DOHH2 (cell line): ENCODE measurements at regions not wholly inside any gene's neighbourhood (a gene's known extent, or its start where the extent isn't known, plus 50 kb on each side); places are given as distances from the start of the nearest gene placed in this dataset.

Experiments used
- H3F3A ChIP-seq: fragments of 200-600 bp; sonication (generic), shearing (Covaris generic); 2 replicates; pipeline ENCODE4 v1.6.0; 2016; ENCODE audit warnings: antibody characterized with exemption, mild to moderate bottlenecking; ENCODE audit not compliant: control insufficient read depth, insufficient read depth
- H3K27ac ChIP-seq: fragments of 200-600 bp; sonication (generic); 2 replicates; pipeline ENCODE4 v1.5.1; 2014; ENCODE audit warnings: low read depth, mild to moderate bottlenecking, low read length, moderate library complexity
- H3K27me3 ChIP-seq: fragments of 200-600 bp; sonication (generic); 2 replicates; pipeline ENCODE4 v1.6.1; 2014; ENCODE audit warnings: mild to moderate bottlenecking, low read length, mixed read lengths; ENCODE audit not compliant: control insufficient read depth
- H3K36me3 ChIP-seq: fragments of 200-600 bp; sonication (generic); 2 replicates; pipeline ENCODE4 v1.6.1; 2014; ENCODE audit warnings: mild to moderate bottlenecking, low read length, moderate library complexity, mixed read lengths; ENCODE audit not compliant: control insufficient read depth
- H3K4me1 ChIP-seq: fragments of 200-600 bp; sonication (generic); 2 replicates; pipeline ENCODE4 v1.6.1; 2014; ENCODE audit warnings: mild to moderate bottlenecking, low read length, mixed read lengths; ENCODE audit not compliant: control insufficient read depth
- H3K4me2 ChIP-seq: fragments of 200-600 bp; sonication (generic); 2 replicates; pipeline ENCODE4 v1.6.0; 2014; ENCODE audit warnings: mild to moderate bottlenecking, low read length, moderate library complexity
- H3K4me3 ChIP-seq: fragments of 200-600 bp; sonication (generic); 2 replicates; pipeline ENCODE4 v1.5.1; 2014; ENCODE audit warnings: mild to moderate bottlenecking, low read length, mixed read lengths
- H3K79me2 ChIP-seq: fragments of 200-600 bp; sonication (generic); 2 replicates; pipeline ENCODE4 v1.6.1; 2014; ENCODE audit warnings: mild to moderate bottlenecking, low read length, mixed read lengths; ENCODE audit not compliant: control insufficient read depth
- H3K9me2 ChIP-seq: fragments of 200-600 bp; sonication (generic); replicated peaks from 2 replicates; pipeline ENCODE4 v1.6.1; 2014; ENCODE audit warnings: mild to moderate bottlenecking, low read length, mixed read lengths; ENCODE audit not compliant: control insufficient read depth
- H3K9me3 ChIP-seq: fragments of 200-600 bp; sonication (generic); 2 replicates; pipeline ENCODE4 v1.6.1; 2014; ENCODE audit warnings: antibody characterized with exemption, low read length, mixed read lengths; ENCODE audit not compliant: control insufficient read depth, insufficient read depth
- H4K20me1 ChIP-seq: fragments of 200-600 bp; sonication (generic); 2 replicates; pipeline ENCODE4 v1.6.0; 2014; ENCODE audit warnings: low read depth, mild to moderate bottlenecking, antibody characterized with exemption, low read length, moderate library complexity; ENCODE audit not compliant: control insufficient read depth, insufficient read depth
- EZH2phosphoT487 ChIP-seq: fragments of 200-600 bp; sonication (generic); IDR thresholded peaks from 2 replicates; pipeline ENCODE4 v1.6.1; 2017; ENCODE audit warnings: borderline replicate concordance, mild to moderate bottlenecking, antibody characterized with exemption, low read length, moderate library complexity, mixed read lengths
- TF ChIP-seq, protein P1 (sequence below): fragments of 200-600 bp; sonication (generic); IDR thresholded peaks from one replicate; pipeline ENCODE4 v1.5.1; 2014; ENCODE audit warnings: antibody characterized with exemption, mild to moderate bottlenecking, low read depth, low read length; ENCODE audit not compliant: poor library complexity, severe bottlenecking

DNA sequence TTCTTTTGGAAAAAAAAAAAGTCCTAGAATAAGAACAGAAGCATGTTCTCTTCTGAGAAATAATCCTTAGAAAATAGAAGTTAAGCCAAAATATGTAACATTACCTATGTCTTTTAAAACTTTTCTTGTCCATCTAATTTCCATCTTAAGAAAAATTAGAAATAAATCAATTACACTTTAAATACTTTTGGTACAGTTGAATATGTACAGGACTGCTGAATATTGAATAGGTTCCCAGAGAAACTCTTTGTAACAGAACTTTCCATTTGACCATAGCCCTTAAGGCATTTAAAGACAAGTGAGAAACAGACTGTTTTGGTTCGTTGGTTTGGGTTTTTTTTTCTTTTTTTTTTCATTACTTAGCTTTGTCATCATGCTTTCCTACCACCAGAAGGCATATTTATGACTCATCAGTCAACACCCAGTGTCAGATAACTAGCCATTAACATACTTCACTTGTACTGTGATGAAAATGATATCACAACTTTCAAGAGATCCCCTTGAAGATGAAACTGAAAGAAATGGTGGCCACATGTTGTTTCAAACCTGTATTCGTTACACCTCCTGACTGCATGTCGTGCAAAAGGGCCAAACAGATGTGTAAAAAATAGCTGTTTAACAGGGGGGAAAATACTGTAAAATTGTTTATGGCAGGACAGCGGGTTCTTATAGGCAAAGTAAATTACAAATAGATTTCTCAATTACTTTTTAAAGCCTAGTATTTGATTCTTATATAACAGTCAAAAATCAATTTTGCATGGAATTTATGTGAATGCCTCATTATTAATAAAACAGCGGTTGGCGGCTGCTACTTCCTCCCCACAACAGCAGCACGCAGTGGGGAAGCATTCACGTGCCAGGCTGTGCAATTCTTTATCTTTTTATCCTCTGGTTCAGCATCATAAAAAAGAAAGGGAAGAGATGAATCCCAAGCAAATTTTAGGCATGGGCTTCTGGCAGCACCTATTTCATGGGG lies 280.7 kb upstream of the HNRNPA3 start:
- Histone ChIP-seq H3K4me2 (no peak overlapping the region), H3K9me3 (no peaks in the 10 kb centered on the region), H3K79me2 (no peaks in the 10 kb centered on the region), H3F3A (no peaks in the 10 kb centered on the region), H3K9me2 (no peaks in the 10 kb centered on the region), H3K4me1 (no peaks in the 10 kb centered on the region), H3K27me3 (peaks cover 8% of the 10 kb centered on the region; the same call in 1 of the 2 replicates), H3K27ac (no peak overlapping the region), H3K4me3 (no peak overlapping the region), H3K36me3 (no peaks in the 10 kb centered on the region), H4K20me1 (no peaks in the 10 kb centered on the region)
- TF ChIP-seq, protein P1, sequence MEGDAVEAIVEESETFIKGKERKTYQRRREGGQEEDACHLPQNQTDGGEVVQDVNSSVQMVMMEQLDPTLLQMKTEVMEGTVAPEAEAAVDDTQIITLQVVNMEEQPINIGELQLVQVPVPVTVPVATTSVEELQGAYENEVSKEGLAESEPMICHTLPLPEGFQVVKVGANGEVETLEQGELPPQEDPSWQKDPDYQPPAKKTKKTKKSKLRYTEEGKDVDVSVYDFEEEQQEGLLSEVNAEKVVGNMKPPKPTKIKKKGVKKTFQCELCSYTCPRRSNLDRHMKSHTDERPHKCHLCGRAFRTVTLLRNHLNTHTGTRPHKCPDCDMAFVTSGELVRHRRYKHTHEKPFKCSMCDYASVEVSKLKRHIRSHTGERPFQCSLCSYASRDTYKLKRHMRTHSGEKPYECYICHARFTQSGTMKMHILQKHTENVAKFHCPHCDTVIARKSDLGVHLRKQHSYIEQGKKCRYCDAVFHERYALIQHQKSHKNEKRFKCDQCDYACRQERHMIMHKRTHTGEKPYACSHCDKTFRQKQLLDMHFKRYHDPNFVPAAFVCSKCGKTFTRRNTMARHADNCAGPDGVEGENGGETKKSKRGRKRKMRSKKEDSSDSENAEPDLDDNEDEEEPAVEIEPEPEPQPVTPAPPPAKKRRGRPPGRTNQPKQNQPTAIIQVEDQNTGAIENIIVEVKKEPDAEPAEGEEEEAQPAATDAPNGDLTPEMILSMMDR, result no peak
- no peak for TF ChIP-seq EZH2phosphoT487

DNA sequence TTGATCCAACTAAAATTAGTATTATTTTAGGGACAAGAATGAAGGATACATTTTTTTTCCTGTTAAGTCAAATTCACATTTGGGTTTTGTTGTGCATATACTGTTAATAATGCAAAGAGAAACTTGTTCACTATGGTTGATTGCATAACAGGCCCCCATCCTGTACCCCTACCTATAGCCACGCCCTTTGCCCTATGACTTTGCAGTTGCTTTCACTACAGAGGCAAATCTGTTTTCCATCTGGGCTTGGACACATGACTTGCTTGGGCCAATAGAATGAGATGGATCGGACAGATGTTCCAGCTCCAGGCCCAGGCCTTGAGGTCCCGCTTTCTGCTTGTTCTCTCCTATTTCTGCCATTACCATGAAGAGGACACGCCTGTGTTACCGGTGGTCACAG lies 278.5 kb upstream of the HNRNPA3 start:
- Histone ChIP-seq H3K4me3 (no peak overlapping the region), H3K79me2 (no peaks in the 10 kb centered on the region), H3K4me1 (no peaks in the 10 kb centered on the region), H3K9me3 (no peaks in the 10 kb centered on the region), H3K27me3 (peaks cover 8% of the 10 kb centered on the region; the same call in 1 of the 2 replicates), H3K36me3 (no peaks in the 10 kb centered on the region), H3K9me2 (no peaks in the 10 kb centered on the region), H3K4me2 (no peak overlapping the region), H4K20me1 (no peaks in the 10 kb centered on the region), H3K27ac (no peak overlapping the region), H3F3A (no peaks in the 10 kb centered on the region)
- no peak for TF ChIP-seq EZH2phosphoT487
- TF ChIP-seq, protein P1, result no peak

DNA sequence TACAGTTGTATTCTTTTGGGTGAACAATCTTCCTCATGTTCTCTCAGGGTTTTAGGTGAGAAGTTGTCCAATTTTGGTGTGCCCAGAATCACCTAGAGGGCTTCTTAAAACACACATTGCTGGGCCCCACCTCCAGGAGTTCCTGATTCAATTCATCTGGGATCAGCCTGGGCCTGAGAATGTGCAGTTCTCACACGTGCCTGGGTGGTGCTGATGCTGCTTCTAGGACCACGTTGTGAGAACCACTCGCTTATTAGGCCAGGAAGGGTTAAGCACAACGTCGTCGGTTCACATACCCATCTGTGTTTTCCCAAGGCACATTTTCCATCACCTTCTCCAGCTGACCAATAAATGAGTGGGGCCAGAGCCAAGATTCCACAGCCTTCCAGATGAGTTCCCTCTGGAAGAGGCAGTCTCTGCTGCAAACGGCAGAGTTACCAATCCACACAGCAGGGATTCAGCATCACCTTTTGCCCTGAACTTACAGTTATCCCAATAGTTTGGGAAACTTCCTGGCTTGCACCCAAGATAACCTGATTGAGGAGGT lies 277.7 kb upstream of the HNRNPA3 start:
- H3K36me3 ChIP-seq, result no peaks in the 10 kb centered on the region
- H3K4me2 ChIP-seq, result no peak overlapping the region
- TF ChIP-seq, protein P1, result no peak
- no peak for TF ChIP-seq EZH2phosphoT487
- H3K9me2 ChIP-seq, result no peaks in the 10 kb centered on the region
- H3K9me3 ChIP-seq, result no peaks in the 10 kb centered on the region
- H3K79me2 ChIP-seq, result no peaks in the 10 kb centered on the region
- peaks cover 8% of the 10 kb centered on the region; the same call in 1 of the 2 replicates for H3K27me3 ChIP-seq
- H4K20me1 ChIP-seq, result no peaks in the 10 kb centered on the region
- H3K4me3 ChIP-seq, result no peak overlapping the region
- H3K4me1 ChIP-seq, result no peaks in the 10 kb centered on the region
- H3F3A ChIP-seq, result no peaks in the 10 kb centered on the region
- no peak overlapping the region for H3K27ac ChIP-seq
